Parathyroid adenoma (tissue), 2 donors: ENCODE measurements at regions not wholly inside any gene's neighbourhood (a gene's known extent, or its start where the extent isn't known, plus 50 kb on each side); places are given as distances from the start of the nearest gene placed in this dataset.

Experiments
- H2AFZ ChIP-seq: fragments of 300-600 bp; sonication (generic); one replicate; pipeline ENCODE4 v1.7.0; 2017; ENCODE audit warnings: antibody characterized with exemption, mild to moderate bottlenecking
- H3K27ac ChIP-seq: fragments of 300-600 bp; sonication (generic); one replicate; pipeline ENCODE4 v1.7.0; 2017
- H3K27me3 ChIP-seq: fragments of 300-600 bp; sonication (generic); one replicate; pipeline ENCODE4 v1.7.0; 2017; ENCODE audit warnings: low read length; ENCODE audit not compliant: control insufficient read depth, insufficient read depth
- H3K36me3 ChIP-seq: fragments of 300-600 bp; sonication (generic); one replicate; pipeline ENCODE4 v1.7.0; 2017; ENCODE audit warnings: low read length; ENCODE audit not compliant: control insufficient read depth, insufficient read depth
- H3K4me1 ChIP-seq: fragments of 300-600 bp; sonication (generic); one replicate; pipeline ENCODE4 v1.7.0; 2017; ENCODE audit warnings: control low read depth
- H3K4me2 ChIP-seq: fragments of 300-600 bp; sonication (generic); one replicate; pipeline ENCODE4 v1.7.0; 2017; ENCODE audit warnings: low read length
- H3K4me3 ChIP-seq: fragments of 300-600 bp; sonication (generic); one replicate; pipeline ENCODE4 v1.7.0; 2017; ENCODE audit warnings: low read depth, low read length
- H3K79me2 ChIP-seq: fragments of 300-600 bp; sonication (generic); one replicate; pipeline ENCODE4 v1.7.0; 2017; ENCODE audit warnings: control low read depth
- H3K9ac ChIP-seq: fragments of 300-600 bp; sonication (generic); one replicate; pipeline ENCODE4 v1.7.0; 2017; ENCODE audit warnings: mild to moderate bottlenecking
- H3K9me3 ChIP-seq: fragments of 300-600 bp; sonication (generic); one replicate; pipeline ENCODE4 v1.7.0; 2017; ENCODE audit warnings: low read length; ENCODE audit not compliant: control insufficient read depth
- CTCF ChIP-seq: fragments of 300-600 bp; sonication (generic); IDR thresholded peaks from one replicate; pipeline ENCODE4 v1.7.0; 2017; ENCODE audit warnings: antibody characterized with exemption, mild to moderate bottlenecking
- donor health status: primary hyperparathyroidism.

GRCh38 chr1:87915771-87916170, 587.1 kb downstream of the LMO4 start:
- Histone ChIP-seq H3K4me3 (no peak overlapping the region), H3K4me1 (no peaks in the 10 kb centered on the region), H3K9ac (no peak overlapping the region), H3K9me3 (no peaks in the 10 kb centered on the region), H3K4me2 (no peak overlapping the region), H2AFZ (no peak overlapping the region), H3K27ac (no peak overlapping the region), H3K27me3 (no peaks in the 10 kb centered on the region), H3K36me3 (no peaks in the 10 kb centered on the region), H3K79me2 (no peaks in the 10 kb centered on the region)
- no peak for TF ChIP-seq CTCF

- no peak overlapping the region for H3K4me3 ChIP-seq
- H3K4me2 ChIP-seq = no peak overlapping the region
- H3K36me3 ChIP-seq = no peaks in the 10 kb centered on the region
- H3K9me3 ChIP-seq = no peaks in the 10 kb centered on the region
- no peaks in the 10 kb centered on the region for H3K79me2 ChIP-seq
- no peak overlapping the region for H3K27ac ChIP-seq
- H3K9ac ChIP-seq = no peak overlapping the region
- no peak for TF ChIP-seq CTCF
- H3K27me3 ChIP-seq = no peaks in the 10 kb centered on the region
- H2AFZ ChIP-seq = no peak overlapping the region
- H3K4me1 ChIP-seq = no peaks in the 10 kb centered on the region
Observed at GRCh38 chr1:87916965-87917364, 588.3 kb downstream of the LMO4 start.

GRCh38 chr1:87918398-87918797, 589.7 kb downstream of the LMO4 start:
- no peak overlapping the region for H3K27ac ChIP-seq
- H3K9me3 ChIP-seq = no peaks in the 10 kb centered on the region
- H3K36me3 ChIP-seq = no peaks in the 10 kb centered on the region
- no peak overlapping the region for H3K4me2 ChIP-seq
- no peak overlapping the region for H3K4me3 ChIP-seq
- no peaks in the 10 kb centered on the region for H3K27me3 ChIP-seq
- H3K79me2 ChIP-seq = no peaks in the 10 kb centered on the region
- no peak overlapping the region for H2AFZ ChIP-seq
- no peak for TF ChIP-seq CTCF
- H3K4me1 ChIP-seq = no peaks in the 10 kb centered on the region
- H3K9ac ChIP-seq = no peak overlapping the region

- no peak for TF ChIP-seq CTCF
- Histone ChIP-seq H3K4me2 (no peak overlapping the region), H3K36me3 (no peaks in the 10 kb centered on the region), H2AFZ (no peak overlapping the region), H3K79me2 (no peaks in the 10 kb centered on the region), H3K4me3 (no peak overlapping the region), H3K4me1 (no peaks in the 10 kb centered on the region), H3K9ac (no peak overlapping the region), H3K27me3 (no peaks in the 10 kb centered on the region), H3K27ac (no peak overlapping the region), H3K9me3 (no peaks in the 10 kb centered on the region)
Observed at GRCh38 chr1:87922885-87923284, 594.2 kb downstream of the LMO4 start.

- H2AFZ ChIP-seq = no peak overlapping the region
- no peak overlapping the region for H3K4me3 ChIP-seq
- no peaks in the 10 kb centered on the region for H3K36me3 ChIP-seq
- H3K4me2 ChIP-seq = no peak overlapping the region
- no peak overlapping the region for H3K9ac ChIP-seq
- no peak for TF ChIP-seq CTCF
- H3K79me2 ChIP-seq = no peaks in the 10 kb centered on the region
- H3K27ac ChIP-seq = no peak overlapping the region
- peaks cover 2% of the 10 kb centered on the region for H3K9me3 ChIP-seq
- no peaks in the 10 kb centered on the region for H3K27me3 ChIP-seq
- H3K4me1 ChIP-seq = no peaks in the 10 kb centered on the region
Observed at GRCh38 chr1:87926131-87926830, 597.6 kb downstream of the LMO4 start.
